ENCODE measurements at regions not wholly inside any gene's neighbourhood (a gene's known extent, or its start where the extent isn't known, plus 50 kb on each side); places are given as distances from the start of the nearest gene placed in this dataset.

DNA sequence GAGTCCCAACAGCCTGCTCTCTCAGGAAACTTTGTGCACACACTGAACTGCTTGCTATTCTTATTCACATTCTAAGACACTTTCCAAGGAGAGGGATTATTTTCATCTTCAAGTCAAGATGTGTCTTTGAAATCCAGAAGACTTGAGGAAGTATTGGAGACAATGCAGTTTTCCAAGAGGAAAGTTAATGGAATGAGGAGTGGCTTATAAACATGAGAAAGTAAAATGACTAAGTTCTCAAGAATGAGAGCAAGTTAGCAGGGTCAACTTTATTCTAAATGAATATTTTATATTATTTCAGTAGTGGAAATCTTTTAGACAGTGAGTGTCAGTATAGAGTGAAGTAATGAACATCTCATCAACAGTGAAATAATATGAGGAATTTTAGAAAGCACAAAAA, 1239.3 kb downstream of the MRPL39 start:
- Histone ChIP-seq H3K36me3 (ENCODE audit: insufficient read depth, low read length) (no peaks in the 10 kb centered on the region), H3K27ac (ENCODE audit: low read depth, low read length) (no peak overlapping the region), H3K79me2 (ENCODE audit: control insufficient read depth, insufficient read depth, low read length, unreplicated experiment) (no peaks in the 10 kb centered on the region), H2AFZ (ENCODE audit: low read length, unreplicated experiment) (no peak overlapping the region), H3K4me1 (ENCODE audit: control insufficient read depth, insufficient read depth, low read length, unreplicated experiment) (no peaks in the 10 kb centered on the region), H3K4me3 (ENCODE audit: low read depth, low read length) (no peak overlapping the region), H3K27me3 (ENCODE audit: insufficient read depth, low read length) (no peaks in the 10 kb centered on the region)

DNA sequence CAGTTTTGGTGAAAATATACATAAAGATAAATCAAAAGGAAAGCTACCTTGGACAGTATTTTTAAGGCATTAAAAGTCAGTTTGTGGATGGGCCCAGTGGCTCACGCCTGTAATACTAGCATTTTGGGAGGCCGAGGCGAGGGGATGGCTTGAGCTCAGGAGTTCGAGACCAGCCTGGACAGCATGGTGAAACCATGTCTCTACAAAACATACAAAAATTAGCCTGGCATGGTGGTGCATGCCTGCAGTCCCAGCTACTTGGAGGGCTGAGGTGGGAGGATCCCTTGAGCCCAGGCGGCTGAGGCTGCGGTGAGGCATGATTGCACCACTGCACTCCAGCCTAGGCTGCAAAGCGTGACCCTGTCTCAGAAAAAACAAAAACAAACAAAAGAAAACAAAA, 1253.8 kb downstream of the MRPL39 start:
- H3K79me2 ChIP-seq (ENCODE audit: control insufficient read depth, insufficient read depth, low read length, unreplicated experiment): no peaks in the 10 kb centered on the region

DNA sequence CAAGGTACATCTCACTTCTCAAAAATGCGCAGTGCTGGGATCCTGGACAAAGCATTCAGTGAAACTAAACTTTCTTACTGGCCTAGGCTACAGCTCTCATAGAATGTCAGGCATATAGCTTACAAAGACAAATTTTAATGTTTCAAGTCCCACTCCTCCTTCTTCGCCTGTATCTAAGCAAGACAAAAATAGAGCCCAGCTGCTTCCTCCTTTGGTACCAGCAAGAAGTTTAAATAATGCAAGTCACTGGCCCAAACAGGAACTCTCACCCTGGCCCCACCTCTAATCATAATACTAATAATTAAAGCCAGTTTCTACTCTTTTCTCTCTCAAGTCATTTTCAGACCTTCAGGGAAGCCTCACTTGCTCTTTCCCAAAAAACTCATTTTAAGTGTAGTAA, 1267.9 kb downstream of the MRPL39 start:
- no peak overlapping the region for H3K27ac ChIP-seq (ENCODE audit: low read depth, low read length)
- H2AFZ ChIP-seq (ENCODE audit: low read length, unreplicated experiment): no peak overlapping the region
- H3K4me3 ChIP-seq (ENCODE audit: low read depth, low read length): no peak overlapping the region
- H3K4me1 ChIP-seq (ENCODE audit: control insufficient read depth, insufficient read depth, low read length, unreplicated experiment): no peaks in the 10 kb centered on the region
- H3K36me3 ChIP-seq (ENCODE audit: insufficient read depth, low read length): no peaks in the 10 kb centered on the region
- H3K27me3 ChIP-seq (ENCODE audit: insufficient read depth, low read length): no peaks in the 10 kb centered on the region
- H3K79me2 ChIP-seq (ENCODE audit: control insufficient read depth, insufficient read depth, low read length, unreplicated experiment): no peaks in the 10 kb centered on the region

More for the DNA sequence above, 1253.8 kb downstream of the MRPL39 start:
- Histone ChIP-seq H3K27ac (ENCODE audit: low read depth, low read length) (no peak overlapping the region), H3K4me1 (ENCODE audit: control insufficient read depth, insufficient read depth, low read length, unreplicated experiment) (no peaks in the 10 kb centered on the region), H3K36me3 (ENCODE audit: insufficient read depth, low read length) (no peaks in the 10 kb centered on the region), H3K4me3 (ENCODE audit: low read depth, low read length) (no peak overlapping the region), H2AFZ (ENCODE audit: low read length, unreplicated experiment) (no peak overlapping the region), H3K27me3 (ENCODE audit: insufficient read depth, low read length) (no peaks in the 10 kb centered on the region)

DNA sequence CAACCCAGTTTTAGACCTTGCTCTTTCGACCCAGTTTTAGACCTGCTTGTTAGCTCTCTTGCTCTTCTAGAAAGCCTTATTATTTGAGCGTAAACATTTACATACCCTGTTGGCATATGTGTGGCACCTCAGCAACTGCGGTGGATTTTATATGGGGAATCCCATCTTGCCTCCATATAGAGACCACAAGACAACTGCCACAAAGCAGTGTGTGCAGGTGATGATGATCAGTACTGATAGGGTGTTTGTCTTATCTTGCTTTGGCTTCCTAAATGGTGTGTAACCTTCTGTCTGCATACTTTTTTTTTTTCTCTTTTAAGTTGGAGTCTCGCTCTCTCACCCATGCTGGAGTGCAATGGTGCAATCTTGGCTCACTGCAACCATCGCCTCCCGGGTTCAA, 1270.8 kb downstream of the MRPL39 start:
- Histone ChIP-seq H2AFZ (ENCODE audit: low read length, unreplicated experiment) (no peak overlapping the region), H3K4me3 (ENCODE audit: low read depth, low read length) (no peak overlapping the region), H3K79me2 (ENCODE audit: control insufficient read depth, insufficient read depth, low read length, unreplicated experiment) (no peaks in the 10 kb centered on the region), H3K36me3 (ENCODE audit: insufficient read depth, low read length) (no peaks in the 10 kb centered on the region), H3K27ac (ENCODE audit: low read depth, low read length) (no peak overlapping the region), H3K4me1 (ENCODE audit: control insufficient read depth, insufficient read depth, low read length, unreplicated experiment) (no peaks in the 10 kb centered on the region), H3K27me3 (ENCODE audit: insufficient read depth, low read length) (no peaks in the 10 kb centered on the region)

DNA sequence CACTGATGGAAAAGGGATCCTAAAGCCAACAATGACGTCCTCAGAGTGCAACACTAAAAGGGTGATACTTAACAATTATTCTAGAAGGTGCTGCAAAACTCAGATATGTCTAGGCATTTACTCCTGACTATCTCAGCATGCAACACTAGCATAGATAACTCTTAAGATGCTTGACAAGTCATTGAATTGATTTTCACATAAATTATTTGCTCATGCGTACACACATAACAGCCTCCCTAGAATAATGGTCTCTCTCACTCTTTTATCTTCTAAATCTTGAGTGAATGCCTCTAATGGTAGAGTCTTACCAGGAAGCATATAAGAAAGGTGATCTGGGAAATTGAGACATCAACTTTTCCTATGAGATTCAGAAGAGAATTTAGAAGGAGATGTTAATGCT, 1283.7 kb downstream of the MRPL39 start:
- Histone ChIP-seq H3K36me3 (ENCODE audit: insufficient read depth, low read length) (no peaks in the 10 kb centered on the region), H2AFZ (ENCODE audit: low read length, unreplicated experiment) (no peak overlapping the region), H3K27ac (ENCODE audit: low read depth, low read length) (no peak overlapping the region), H3K4me3 (ENCODE audit: low read depth, low read length) (no peak overlapping the region), H3K79me2 (ENCODE audit: control insufficient read depth, insufficient read depth, low read length, unreplicated experiment) (no peaks in the 10 kb centered on the region), H3K27me3 (ENCODE audit: insufficient read depth, low read length) (no peaks in the 10 kb centered on the region), H3K4me1 (ENCODE audit: control insufficient read depth, insufficient read depth, low read length, unreplicated experiment) (no peaks in the 10 kb centered on the region)

DNA sequence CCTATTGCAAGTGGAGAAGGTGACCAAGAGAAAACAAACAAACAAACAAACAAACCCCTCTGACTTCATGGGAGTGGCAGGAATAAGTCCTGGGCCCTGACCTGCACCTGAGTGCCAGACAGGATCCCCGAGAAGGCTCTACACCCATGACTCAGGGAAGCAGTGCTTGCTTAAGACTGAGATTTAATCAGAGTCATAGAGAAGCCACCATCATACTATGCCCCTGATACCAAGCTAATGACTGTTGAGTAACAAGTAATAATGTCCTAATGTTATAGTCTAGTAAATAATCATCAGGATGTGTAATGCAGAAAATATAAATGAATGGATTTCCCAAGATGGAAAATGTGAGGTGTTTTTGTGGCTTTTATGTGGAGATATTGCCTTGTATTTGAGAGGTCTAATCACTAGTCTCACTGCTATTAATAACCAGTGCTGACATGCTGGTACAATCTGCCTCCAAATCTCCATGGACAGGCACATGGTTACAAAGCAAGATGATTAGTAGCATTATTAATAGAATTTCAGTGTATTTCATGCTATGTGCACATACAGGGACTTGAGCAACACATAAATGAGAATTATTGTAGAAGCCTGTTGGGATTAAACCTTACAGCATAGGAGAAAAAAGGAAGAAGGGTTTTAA, 1290.9 kb downstream of the MRPL39 start:
- Histone ChIP-seq H3K4me3 (ENCODE audit: low read depth, low read length) (no peak overlapping the region), H2AFZ (ENCODE audit: low read length, unreplicated experiment) (no peak overlapping the region), H3K36me3 (ENCODE audit: insufficient read depth, low read length) (no peaks in the 10 kb centered on the region), H3K27me3 (ENCODE audit: insufficient read depth, low read length) (no peaks in the 10 kb centered on the region), H3K79me2 (ENCODE audit: control insufficient read depth, insufficient read depth, low read length, unreplicated experiment) (no peaks in the 10 kb centered on the region), H3K27ac (ENCODE audit: low read depth, low read length) (no peak overlapping the region), H3K4me1 (ENCODE audit: control insufficient read depth, insufficient read depth, low read length, unreplicated experiment) (no peaks in the 10 kb centered on the region)

DNA sequence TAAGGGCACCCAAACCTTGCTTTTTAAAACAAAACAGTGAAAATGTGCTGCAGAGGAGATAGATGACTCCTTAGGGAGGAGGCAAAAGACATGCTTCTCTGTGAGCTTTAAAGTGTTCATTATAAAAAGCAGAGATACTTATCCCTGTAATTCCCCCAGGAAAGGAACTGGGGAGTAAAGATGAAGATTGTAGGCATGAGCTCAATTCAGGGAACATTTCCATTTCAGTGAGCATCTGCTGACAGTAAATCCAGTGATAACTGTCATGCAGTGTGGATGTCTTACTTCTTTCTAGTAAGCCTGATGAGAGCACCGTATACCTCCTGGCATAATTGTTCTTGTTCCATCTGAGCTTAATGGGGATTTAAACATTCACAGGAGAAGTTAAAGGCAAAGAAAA, 1296.5 kb downstream of the MRPL39 start:
- Histone ChIP-seq H3K4me3 (ENCODE audit: low read depth, low read length) (no peak overlapping the region), H3K27me3 (ENCODE audit: insufficient read depth, low read length) (no peaks in the 10 kb centered on the region), H3K27ac (ENCODE audit: low read depth, low read length) (no peak overlapping the region), H3K4me1 (ENCODE audit: control insufficient read depth, insufficient read depth, low read length, unreplicated experiment) (no peaks in the 10 kb centered on the region), H3K79me2 (ENCODE audit: control insufficient read depth, insufficient read depth, low read length, unreplicated experiment) (no peaks in the 10 kb centered on the region), H2AFZ (ENCODE audit: low read length, unreplicated experiment) (no peak overlapping the region), H3K36me3 (ENCODE audit: insufficient read depth, low read length) (no peaks in the 10 kb centered on the region)

DNA sequence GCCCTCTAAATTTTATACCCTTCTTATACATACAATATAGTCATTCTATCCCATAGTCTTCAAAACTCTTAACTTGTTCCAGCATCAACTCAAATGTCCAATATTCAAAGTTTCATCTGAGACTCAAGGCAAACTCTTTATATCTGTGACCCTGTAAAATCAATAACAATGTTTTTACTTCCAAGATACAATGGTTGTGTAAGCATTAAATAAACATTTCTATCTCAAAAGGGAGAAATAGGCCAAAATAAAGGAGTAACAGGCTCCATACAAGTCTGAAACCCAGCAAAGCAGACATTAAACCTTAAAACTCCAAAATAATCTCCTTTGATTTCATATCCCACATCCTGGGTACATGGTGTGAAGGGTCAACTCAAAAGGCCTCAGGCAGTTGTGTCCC, 1299.1 kb downstream of the MRPL39 start:
- no peaks in the 10 kb centered on the region for H3K27me3 ChIP-seq (ENCODE audit: insufficient read depth, low read length)
- no peak overlapping the region for H3K4me3 ChIP-seq (ENCODE audit: low read depth, low read length)
- no peak overlapping the region for H2AFZ ChIP-seq (ENCODE audit: low read length, unreplicated experiment)
- H3K4me1 ChIP-seq (ENCODE audit: control insufficient read depth, insufficient read depth, low read length, unreplicated experiment): no peaks in the 10 kb centered on the region
- H3K79me2 ChIP-seq (ENCODE audit: control insufficient read depth, insufficient read depth, low read length, unreplicated experiment): no peaks in the 10 kb centered on the region
- no peak overlapping the region for H3K27ac ChIP-seq (ENCODE audit: low read depth, low read length)
- no peaks in the 10 kb centered on the region for H3K36me3 ChIP-seq (ENCODE audit: insufficient read depth, low read length)

DNA sequence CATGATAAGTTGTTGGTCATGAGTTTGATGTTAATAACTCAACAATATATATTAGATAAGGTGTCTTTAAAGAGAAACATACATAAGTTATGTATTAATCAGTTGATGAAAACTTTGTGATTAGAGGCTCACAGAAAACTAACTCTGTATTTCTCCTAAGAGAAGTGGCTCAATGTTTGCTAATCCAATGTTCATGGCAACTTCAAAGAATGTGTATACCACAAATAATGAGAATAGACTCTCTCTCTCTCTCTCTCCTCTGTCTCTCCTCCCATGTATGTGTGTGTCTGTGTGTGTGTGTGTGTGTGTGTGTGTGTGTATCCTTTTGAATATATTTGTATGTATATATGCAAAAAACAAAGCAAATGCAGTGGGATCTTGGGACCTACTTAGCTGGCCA, 1304.9 kb downstream of the MRPL39 start:
- Histone ChIP-seq H2AFZ (ENCODE audit: low read length, unreplicated experiment) (no peak overlapping the region), H3K27ac (ENCODE audit: low read depth, low read length) (no peak overlapping the region), H3K4me3 (ENCODE audit: low read depth, low read length) (no peak overlapping the region), H3K27me3 (ENCODE audit: insufficient read depth, low read length) (no peaks in the 10 kb centered on the region), H3K36me3 (ENCODE audit: insufficient read depth, low read length) (no peaks in the 10 kb centered on the region), H3K4me1 (ENCODE audit: control insufficient read depth, insufficient read depth, low read length, unreplicated experiment) (no peaks in the 10 kb centered on the region), H3K79me2 (ENCODE audit: control insufficient read depth, insufficient read depth, low read length, unreplicated experiment) (no peaks in the 10 kb centered on the region)

DNA sequence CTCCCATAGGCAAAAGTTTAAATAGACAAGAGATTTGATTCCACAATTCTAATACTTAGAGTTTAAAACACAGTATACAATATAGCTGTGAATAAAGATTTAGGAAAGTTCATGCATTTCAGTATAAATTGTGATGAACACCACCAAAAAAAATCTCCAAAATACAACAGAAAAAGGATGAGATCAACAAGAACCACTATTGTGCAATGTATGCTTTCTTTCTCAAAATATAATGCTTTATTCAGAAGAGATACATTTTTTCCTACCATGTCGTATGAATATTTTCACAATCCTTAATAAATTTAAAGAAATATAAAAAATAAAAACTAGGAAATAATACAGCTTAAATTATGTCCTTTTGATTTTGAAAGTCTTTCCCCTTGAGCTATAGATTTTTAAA, 1309.2 kb downstream of the MRPL39 start:
- Histone ChIP-seq H2AFZ (ENCODE audit: low read length, unreplicated experiment) (no peak overlapping the region), H3K36me3 (ENCODE audit: insufficient read depth, low read length) (no peaks in the 10 kb centered on the region), H3K27me3 (ENCODE audit: insufficient read depth, low read length) (no peaks in the 10 kb centered on the region), H3K27ac (ENCODE audit: low read depth, low read length) (no peak overlapping the region), H3K4me1 (ENCODE audit: control insufficient read depth, insufficient read depth, low read length, unreplicated experiment) (no peaks in the 10 kb centered on the region), H3K4me3 (ENCODE audit: low read depth, low read length) (no peak overlapping the region), H3K79me2 (ENCODE audit: control insufficient read depth, insufficient read depth, low read length, unreplicated experiment) (no peaks in the 10 kb centered on the region)

DNA sequence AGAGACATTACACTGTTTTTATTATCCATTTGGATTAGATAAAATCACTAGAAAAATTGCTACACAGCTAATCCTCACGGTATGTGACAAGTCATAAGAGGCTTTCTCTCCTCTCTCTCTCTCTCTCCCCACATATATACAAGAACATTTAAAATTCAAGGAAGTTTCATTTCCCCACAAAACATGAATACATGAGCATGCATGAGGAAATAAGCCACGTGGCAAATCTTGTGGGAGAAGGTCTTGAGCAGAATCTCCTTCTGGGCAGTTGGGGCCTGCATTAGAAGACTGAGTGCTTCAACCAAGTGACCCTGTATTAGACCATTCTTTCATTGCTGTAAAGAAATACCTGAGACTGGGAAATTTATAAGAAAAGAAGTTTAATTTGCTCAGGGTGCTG, 1313.1 kb downstream of the MRPL39 start:
- H3K4me1 ChIP-seq (ENCODE audit: control insufficient read depth, insufficient read depth, low read length, unreplicated experiment): no peaks in the 10 kb centered on the region

More for the DNA sequence above, 1313.1 kb downstream of the MRPL39 start:
- Histone ChIP-seq H3K36me3 (ENCODE audit: insufficient read depth, low read length) (no peaks in the 10 kb centered on the region), H3K4me3 (ENCODE audit: low read depth, low read length) (no peak overlapping the region), H3K79me2 (ENCODE audit: control insufficient read depth, insufficient read depth, low read length, unreplicated experiment) (no peaks in the 10 kb centered on the region), H3K27ac (ENCODE audit: low read depth, low read length) (no peak overlapping the region), H3K27me3 (ENCODE audit: insufficient read depth, low read length) (no peaks in the 10 kb centered on the region), H2AFZ (ENCODE audit: low read length, unreplicated experiment) (no peak overlapping the region)

Data from ACC112 (cell line).